ENCODE measurements at regions not wholly inside any gene's neighbourhood (a gene's known extent, or its start where the extent isn't known, plus 50 kb on each side); places are given as distances from the start of the nearest gene placed in this dataset.

- TF ChIP-seq CTCF (IDR thresholded peaks at IDR 0.05) (no peak), POLR2A (IDR thresholded peaks at IDR 0.05; ENCODE audit: low read depth) (no peak)
Observed at GRCh38 chr3:87161013-87161412, 66.1 kb upstream of the CHMP2B start.

All from esophagus muscularis mucosa (tissue), 3 donors.